Hepatocyte (in vitro differentiated cells): ENCODE measurements at regions not wholly inside any gene's neighbourhood (a gene's known extent, or its start where the extent isn't known, plus 50 kb on each side); places are given as distances from the start of the nearest gene placed in this dataset.

Experiments used
- EZH2 ChIP-seq: fragments of 200-600 bp; sonication (generic); IDR thresholded peaks from 2 replicates; pipeline ENCODE4 v1.6.1; 2016; ENCODE audit warnings: antibody characterized with exemption, mild to moderate bottlenecking, borderline replicate concordance
- EZH2phosphoT487 ChIP-seq: fragments of 200-600 bp; sonication (generic); IDR thresholded peaks from one replicate; pipeline ENCODE4 v1.6.1; 2018; ENCODE audit warnings: antibody characterized with exemption, mild to moderate bottlenecking, low read depth, moderate library complexity; ENCODE audit not compliant: unreplicated experiment, severe bottlenecking
- TF ChIP-seq, protein P1 (sequence below): fragments of 200-600 bp; sonication (generic); IDR thresholded peaks from 2 replicates; pipeline ENCODE4 v1.5.1; 2016; ENCODE audit warnings: antibody characterized with exemption, mild to moderate bottlenecking; ENCODE audit not compliant: poor library complexity

DNA sequence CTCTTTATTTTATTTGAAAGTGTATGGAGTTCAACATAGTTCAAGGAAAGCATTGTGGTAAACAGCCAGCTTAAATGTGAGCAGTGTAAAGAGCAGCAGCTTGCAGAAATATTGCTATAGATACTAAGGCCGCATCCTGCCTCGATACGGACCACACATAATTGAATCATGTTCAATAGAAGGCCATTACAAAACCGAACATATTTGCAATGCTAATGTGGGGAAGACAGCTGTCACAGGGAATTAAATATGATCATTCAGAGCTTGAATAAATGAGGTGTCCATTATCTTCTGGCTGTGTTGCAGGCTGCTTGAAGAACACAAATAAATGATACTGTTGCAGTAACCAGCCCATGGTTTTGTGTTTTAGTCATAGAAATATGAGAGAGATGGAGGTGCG is 173.2 kb downstream of the BRMS1L start:
- TF ChIP-seq EZH2: no peak
- TF ChIP-seq, protein P1, sequence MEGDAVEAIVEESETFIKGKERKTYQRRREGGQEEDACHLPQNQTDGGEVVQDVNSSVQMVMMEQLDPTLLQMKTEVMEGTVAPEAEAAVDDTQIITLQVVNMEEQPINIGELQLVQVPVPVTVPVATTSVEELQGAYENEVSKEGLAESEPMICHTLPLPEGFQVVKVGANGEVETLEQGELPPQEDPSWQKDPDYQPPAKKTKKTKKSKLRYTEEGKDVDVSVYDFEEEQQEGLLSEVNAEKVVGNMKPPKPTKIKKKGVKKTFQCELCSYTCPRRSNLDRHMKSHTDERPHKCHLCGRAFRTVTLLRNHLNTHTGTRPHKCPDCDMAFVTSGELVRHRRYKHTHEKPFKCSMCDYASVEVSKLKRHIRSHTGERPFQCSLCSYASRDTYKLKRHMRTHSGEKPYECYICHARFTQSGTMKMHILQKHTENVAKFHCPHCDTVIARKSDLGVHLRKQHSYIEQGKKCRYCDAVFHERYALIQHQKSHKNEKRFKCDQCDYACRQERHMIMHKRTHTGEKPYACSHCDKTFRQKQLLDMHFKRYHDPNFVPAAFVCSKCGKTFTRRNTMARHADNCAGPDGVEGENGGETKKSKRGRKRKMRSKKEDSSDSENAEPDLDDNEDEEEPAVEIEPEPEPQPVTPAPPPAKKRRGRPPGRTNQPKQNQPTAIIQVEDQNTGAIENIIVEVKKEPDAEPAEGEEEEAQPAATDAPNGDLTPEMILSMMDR: no peak
- TF ChIP-seq EZH2phosphoT487: no peak
